WI38 (cell line): ENCODE measurements at regions not wholly inside any gene's neighbourhood (a gene's known extent, or its start where the extent isn't known, plus 50 kb on each side); places are given as distances from the start of the nearest gene placed in this dataset.
"Not testable (repeated sequence)": the region's sequence is repeated elsewhere in the genome, so short reads cannot be mapped to it uniquely, and the experiment has no call there.

Source experiments
- H3K4me3 ChIP-seq: 2 replicates; pipeline ENCODE4 v1.5.1; 2011; ENCODE audit warnings: low read depth, mild to moderate bottlenecking, control low read depth, low read length
- CTCF ChIP-seq: IDR thresholded peaks from 2 replicates; pipeline ENCODE4 v1.5.1; 2012; ENCODE audit warnings: low read depth, mild to moderate bottlenecking, control low read depth, low read length

DNA sequence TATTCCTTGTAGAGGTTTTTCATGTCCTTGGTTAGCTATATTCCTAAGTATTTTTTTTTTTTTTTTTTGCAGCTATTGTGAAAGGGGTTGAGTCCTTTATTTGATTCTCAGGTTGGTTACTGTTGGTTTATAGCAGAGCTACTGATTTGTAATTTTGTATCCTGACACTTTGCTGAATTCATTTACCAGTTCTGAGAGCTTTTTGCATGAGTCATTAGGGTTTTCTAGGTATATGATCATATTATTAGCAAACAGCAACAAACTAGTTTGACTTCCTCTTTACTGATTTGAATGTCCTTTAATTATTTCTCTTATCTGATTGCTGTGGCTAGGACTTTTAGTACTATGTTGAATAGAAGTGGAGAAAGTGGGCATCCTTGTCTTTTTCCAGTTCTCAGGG, 737.4 kb downstream of the ZNF385D start:
- TF ChIP-seq CTCF: no peak
- no peak overlapping the region for H3K4me3 ChIP-seq

DNA sequence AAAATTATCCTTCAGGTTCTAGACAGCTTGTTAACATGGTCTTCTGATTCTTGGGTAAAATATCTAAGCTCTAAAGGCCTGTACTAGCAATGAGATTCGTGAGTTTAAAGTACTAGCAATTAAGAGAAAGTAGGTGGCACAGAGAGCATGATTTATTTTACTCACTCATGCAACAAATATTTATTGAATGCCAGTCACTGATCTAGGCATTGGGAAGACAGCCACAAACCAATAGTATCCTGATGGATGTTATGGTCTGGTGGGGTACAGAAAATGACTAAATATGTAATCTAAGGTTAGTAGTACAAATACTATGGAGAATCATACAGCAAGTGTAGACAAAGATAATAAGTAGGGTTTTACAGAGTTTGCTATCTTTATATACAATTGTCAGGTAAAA, 751.3 kb downstream of the ZNF385D start:
- TF ChIP-seq CTCF: no peak
- H3K4me3 ChIP-seq: no peak overlapping the region

GRCh38 chr3:20997183-20997582, 753.8 kb downstream of the ZNF385D start:
- TF ChIP-seq CTCF: no peak
- no peak overlapping the region for H3K4me3 ChIP-seq

GRCh38 chr3:20990896-20991295, 760.1 kb downstream of the ZNF385D start:
- no peak for TF ChIP-seq CTCF
- no peak overlapping the region for H3K4me3 ChIP-seq

- not testable (repeated sequence) for H3K4me3 ChIP-seq
Observed at GRCh38 chr3:20989653-20990052, 761.4 kb downstream of the ZNF385D start.

- TF ChIP-seq CTCF: no peak
- H3K4me3 ChIP-seq: no peak overlapping the region
Observed at GRCh38 chr3:20984594-20985205, 766.3 kb downstream of the ZNF385D start.

DNA sequence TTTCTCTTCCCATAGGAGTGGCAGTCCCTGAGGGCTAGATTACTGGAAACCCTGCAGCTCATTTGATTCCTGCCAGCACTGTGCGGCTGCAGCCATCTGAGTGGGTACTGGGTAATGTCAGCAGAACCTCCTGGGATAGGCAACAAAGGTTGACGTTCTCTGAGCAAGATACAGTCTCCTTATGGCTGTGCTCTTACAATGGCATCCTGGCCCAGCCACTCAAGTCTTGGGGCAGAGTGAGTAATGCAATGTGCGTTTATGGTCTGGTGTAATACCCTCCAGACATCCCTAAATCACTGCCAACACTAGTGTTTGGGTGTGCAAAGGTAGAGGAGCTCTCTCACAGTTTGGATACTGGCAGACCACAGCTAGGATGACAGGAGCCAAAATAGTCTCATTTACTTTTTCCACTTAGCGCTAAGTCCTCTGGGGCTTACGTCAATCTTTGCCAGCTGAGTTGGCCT, 775.8 kb downstream of the ZNF385D start:
- no peak overlapping the region for H3K4me3 ChIP-seq
- TF ChIP-seq CTCF: no peak

DNA sequence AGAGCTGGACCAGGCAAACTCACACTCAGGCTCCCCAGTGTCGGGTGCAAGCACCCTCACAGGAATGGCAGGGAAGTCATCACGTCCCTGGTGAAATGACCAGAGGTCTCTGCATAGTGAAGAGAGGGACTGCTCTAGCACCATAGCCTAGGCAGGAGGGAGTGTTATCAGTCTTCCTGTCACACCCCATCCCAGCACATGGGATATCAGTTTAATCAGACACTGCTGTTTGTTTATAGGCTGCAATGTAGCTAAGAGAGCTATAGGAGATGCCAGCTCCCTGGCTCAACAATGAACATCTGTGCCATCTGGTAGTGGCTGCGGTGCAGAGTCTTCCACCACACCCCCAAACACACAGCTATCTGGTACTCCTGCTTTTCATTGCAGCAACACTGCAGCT, 776.6 kb downstream of the ZNF385D start:
- no peak overlapping the region for H3K4me3 ChIP-seq
- no peak for TF ChIP-seq CTCF

- not testable (repeated sequence) for H3K4me3 ChIP-seq
Observed at GRCh38 chr3:20970807-20971206, 780.2 kb downstream of the ZNF385D start.

- H3K4me3 ChIP-seq: not testable (repeated sequence)
Observed at GRCh38 chr3:20967485-20967884, 781.5 kb upstream of the SGO1 start.
